Occipital lobe (tissue), 1 donor: ENCODE measurements at regions not wholly inside any gene's neighbourhood (a gene's known extent, or its start where the extent isn't known, plus 50 kb on each side); places are given as distances from the start of the nearest gene placed in this dataset.

Experiments used
- DNase-seq: peaks from one replicate; lab custom pipeline; 2025; lab: John Stamatoyannopoulos, UW

DNA sequence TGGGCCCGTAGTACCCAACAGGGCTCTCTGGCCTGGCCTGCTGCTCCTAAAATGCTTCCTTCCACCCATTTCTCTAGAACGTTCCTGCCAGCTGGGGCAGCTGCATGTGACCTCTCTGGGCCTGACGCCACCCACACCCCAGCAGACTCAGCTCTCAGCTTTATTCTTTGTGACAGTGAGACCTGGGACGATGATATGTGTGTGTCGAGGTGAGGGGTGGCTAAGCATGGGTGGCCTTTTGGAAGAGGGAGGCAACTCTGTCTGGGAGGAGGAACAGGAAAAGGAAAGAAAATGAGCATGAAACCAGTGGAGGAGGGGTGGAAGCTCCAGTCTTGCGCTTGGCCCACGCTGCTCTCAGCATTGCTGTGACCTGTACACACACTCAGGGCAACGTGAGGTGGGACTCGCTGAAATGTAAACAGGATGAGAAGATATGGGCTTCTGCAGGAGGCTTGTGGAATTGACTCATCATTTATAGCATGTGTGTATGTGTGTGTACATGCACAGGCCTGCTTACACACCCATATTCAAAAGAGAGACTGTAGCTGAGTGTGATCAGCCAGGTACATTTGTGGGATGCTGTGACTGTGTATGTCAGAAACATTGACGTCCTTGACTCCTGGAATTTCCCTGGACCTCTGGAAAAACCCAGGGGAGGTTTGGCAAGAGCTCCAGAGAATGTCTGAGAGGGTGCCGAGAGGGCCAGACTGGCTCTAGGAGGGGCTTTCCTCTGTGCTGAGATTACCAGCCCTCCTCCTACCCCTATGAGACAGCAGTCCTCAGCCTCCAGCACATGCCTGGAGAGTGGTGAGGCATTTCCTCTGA is 137.9 kb downstream of the PJA1 start:
- DNase-seq, result no peak

DNA sequence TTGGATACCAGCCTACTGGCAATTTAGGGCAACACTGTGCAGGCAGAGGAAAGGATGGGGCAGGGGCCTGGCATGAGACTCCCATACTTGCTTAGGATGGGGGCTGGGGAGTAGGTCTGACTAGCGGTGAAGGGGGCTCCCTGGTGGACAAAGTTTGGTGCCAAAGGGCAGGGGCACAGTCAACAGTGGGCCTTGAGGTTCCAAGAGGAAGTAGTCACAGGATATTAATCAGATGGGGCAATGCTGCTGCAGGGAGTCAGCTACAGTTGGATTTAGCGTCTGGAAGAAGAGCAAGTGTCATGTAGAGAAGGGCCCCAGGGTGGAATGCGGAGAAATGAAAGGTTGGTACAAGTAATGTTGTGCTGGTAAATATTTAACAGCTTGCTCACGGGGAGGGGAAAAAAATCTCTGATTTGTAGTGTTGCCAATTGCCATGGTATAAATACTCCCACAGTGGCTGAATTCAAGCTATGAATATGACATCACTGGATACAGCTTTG is 139.4 kb downstream of the PJA1 start:
- DNase-seq, result no peak

DNA sequence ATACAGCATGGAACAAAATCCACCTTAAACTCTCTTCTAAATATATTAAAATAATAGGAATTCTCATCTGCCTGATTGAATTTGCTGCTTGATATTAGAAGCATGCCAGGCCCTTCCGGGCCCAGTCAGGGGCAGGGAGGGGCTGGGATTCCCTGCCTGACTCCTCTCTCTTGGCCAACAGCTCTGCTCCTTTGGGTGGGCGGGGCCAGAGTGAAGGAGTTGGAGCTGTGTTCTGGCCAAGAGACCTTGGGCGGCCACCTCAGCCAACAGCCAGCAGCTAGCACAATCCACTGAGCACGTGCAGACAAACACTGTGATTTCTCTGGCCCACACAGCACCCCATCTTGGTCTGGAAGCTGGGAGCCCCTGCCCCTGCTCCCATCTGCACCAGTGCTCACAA is 140.3 kb downstream of the PJA1 start:
- DNase-seq, result no peak

DNA sequence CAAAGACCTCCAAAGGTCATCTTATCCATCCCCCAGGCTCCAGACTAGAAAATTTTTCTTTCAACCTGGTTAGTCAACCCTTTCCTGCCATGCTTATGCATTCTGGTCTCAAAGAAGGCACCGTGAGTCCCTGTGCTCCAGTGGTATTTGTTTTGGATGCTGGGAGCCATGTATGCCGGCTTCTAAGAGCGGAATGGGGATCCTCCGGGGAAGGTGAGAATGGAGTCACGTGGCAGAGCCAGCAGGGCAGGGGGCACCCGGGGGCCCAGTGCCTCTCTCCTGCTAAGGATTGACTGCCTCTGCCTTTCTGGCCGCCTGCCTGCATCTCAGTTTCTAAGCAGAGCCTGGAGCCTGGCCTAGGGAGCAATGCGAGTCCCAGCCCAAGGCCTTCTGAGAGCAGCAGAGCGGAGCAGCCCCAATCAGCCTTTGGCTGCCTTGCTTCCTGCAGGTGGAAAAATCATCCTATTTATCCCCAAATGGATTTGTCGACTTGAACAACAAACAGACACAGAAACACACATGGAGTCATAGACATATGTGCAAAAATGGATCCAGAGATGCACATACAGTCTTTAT is 141.0 kb downstream of the PJA1 start:
- DNase-seq, result no peak

DNA sequence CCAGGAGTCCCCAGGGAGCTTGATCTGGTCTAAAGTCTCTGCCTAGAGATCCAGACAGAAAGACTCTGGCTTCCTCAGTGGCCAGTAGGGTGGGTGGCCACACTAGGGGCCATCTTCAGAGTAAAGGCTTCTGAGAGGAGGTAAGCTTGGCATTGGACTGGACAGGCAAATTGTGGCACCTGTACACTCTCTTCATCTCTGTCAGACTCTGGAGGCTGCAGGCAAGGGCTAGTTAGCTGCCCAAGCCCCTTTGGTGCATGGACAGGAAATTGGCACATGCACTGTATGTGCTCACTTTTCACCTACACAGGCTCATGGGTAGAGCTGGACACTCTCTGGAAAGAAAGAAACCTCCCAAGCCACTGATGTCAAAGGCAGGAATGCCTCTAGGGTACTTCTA is 142.8 kb downstream of the PJA1 start:
- DNase-seq, result no peak

DNA sequence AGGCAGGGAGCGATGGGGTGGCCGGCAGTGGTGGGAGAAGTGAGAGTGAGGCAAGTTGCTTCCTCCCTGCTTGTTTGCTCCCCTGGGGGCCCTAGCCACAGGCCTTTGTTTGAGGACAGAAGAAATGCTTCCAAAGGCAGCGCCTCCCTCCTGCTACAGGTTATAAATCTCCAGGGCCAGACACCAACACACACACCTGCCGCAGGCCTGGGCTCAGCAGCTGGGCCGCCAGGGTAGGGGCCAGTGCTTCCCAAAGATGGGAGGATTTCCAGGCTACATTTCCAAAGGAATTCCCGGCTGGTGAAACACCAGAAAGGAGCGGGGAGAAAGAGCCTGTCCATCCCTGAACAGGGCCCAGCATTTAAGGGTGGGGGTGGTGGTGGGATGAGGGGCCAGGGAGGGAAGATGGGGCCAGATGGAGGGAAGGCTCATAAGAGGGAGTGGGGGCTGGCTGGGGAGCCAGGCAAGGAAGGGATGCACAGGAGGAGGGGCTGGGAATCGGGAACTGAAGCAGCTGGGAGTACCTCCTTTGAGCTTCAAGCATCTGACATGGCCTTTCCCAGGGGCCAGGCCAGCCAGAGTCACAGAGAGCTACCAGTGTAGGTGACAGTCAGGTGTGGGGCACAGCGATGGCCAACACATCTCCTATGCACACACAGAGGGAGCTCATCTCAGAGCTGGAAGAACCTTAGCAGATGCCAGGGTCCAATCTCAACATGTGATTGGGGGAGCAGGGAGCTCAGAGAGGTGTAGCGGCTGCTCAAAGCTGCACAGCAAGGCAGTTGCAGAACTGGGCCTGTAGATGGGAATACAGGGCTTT is 143.9 kb downstream of the PJA1 start:
- DNase-seq, result no peak

DNA sequence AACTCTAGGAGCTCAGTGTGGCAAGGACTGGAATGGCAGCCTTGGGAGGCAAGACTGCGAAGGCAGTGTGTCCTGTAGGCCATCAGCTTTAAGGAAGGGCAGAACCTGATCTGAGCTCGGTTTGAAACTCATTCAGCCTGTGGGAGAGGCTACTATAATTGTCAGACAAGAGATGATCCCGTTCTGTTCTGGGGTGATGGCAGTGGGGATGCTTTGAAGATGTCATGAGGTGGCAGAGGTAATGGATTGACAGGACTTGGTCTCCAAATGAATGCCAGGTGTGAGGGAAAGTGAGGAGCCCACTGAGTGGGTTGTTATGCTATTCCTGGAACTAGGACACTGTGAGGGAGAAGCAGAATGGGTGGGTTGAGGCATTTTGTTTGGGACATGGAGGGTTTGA is 144.9 kb downstream of the PJA1 start:
- no peak for DNase-seq

DNA sequence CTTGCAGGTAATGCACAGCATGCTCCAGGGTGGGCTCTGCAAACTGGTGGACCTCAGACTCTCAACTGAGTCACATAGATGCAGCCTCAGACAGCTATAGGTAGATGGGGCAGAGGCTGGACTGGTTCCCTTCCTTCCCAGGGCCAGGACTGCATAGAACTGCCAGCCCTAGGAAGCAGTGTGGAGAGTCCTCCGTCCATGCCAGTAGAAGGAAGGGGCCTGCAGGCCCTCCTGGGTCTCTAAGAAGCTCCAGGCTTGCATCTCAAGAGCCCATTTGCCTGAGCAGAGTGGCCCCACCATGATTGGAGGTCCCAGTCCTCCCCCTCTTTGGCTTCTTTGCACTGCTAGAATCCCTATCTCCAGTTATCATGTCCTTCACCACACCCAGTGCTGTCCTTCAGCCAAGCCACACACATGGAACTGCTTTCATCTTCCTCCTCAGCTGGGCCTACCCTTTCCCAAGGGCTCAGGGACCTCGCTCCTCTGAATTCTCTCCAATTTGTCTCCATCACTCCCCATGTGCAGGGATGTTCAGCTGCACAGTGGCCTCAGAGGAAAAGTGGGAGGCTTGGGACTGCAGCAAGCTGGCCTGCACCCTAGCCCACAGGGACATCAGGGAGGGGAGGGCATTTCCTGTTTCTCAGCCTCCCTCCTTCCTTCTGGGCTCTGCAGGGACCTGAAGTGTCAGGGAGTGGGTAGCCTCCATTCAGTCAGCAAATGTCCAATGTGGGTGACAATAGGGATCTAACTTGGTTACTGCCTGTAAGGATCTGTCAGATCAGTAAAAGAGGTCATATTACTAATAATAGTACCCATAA is 146.0 kb downstream of the PJA1 start:
- DNase-seq, result no peak

DNA sequence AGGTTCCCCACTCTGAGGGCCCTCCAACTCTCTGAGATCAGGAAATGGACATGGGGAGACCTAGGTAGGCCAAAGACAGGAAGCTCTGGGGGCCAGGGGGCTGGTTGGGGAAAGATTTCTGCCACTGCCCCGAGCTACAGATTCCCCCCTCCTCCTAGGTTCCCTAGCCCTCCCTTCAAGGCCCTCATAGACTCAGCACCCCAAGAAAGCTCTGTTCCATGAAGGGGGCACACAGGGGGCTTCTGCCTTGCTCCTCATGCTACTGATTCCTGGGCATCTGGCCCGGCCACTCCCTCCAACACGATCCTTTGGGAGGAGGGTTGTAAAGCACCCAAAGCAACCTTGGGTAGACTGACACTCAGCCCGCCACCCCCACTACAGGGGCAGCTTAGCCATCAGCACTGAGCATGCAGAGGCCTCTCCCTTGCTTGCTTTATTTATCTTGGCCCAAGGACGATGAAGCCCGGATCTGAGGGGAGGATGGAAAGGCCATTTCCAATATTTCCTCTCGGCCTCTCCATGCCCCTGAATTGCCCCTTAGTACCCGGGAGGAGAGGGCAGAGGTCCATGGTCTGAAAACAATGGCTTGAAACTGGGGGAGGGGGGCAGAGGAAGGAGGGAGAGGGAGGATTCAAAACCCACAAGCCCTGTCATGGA is 146.7 kb downstream of the PJA1 start:
- no peak for DNase-seq

DNA sequence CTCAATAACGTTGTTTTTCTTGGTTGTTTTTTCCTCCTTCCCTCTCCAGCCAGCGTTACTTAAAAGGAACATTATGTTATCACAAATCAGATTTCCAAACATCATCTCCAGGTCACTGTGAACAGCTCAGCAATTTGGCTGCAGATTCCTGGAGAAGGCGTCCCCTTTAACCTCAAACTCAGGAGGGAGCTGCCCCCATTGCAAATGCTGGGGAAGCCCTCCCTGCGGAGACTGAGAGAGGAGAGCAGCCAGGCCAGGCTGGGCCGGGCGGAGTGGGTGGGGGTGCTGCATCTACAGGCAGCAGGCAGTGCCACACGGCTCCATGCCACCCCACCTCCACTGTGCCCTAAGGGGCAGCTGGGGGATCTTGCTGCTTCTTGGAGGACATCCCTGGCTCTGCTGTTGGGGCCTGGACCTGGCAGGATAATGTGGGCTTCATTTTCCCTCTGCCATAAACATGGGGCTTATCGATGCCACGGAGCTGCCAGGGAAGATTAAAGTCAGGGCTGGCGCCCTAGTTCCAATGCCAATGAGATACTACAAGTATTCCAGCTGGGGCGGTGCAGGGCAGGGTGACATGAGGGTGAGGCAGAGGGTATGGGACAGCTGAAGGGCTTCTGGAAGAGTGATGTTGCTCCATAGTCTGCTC is 148.8 kb downstream of the PJA1 start:
- DNase-seq, result no peak

DNA sequence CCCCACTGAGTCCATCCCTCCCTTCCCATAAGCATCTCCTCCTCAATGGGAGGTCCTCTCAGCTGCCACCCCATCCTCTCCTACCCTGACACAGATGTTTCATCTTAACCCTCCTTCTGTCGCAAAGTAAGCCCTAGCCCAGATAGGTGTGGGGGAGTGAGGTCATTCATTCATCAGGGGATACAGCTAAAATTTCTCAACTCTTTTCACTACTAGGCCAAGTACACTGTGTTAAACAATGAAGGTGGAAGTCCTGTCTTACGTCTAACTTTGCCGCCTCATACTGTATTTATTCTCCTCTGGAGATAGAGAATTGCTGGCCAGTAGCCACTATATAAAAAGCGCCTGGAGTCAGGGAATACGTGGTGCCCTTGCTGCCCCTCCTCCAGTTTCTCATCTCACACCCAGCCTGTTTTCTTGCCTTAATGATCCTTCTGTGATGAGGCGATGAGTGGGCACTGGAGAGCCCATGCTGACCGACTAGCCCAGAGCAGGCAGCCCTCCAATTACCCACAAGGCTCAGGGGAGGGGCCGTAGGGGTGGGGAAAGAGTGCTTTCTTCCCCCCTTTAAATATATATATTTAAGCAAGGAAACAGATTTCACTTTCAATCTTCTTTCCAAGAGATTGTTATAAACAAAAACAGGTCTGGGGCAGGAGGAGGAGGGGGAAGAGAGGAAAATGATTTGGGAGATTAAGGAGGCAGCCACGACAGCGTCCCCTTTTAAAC is 149.5 kb downstream of the PJA1 start:
- DNase-seq, result no peak

DNA sequence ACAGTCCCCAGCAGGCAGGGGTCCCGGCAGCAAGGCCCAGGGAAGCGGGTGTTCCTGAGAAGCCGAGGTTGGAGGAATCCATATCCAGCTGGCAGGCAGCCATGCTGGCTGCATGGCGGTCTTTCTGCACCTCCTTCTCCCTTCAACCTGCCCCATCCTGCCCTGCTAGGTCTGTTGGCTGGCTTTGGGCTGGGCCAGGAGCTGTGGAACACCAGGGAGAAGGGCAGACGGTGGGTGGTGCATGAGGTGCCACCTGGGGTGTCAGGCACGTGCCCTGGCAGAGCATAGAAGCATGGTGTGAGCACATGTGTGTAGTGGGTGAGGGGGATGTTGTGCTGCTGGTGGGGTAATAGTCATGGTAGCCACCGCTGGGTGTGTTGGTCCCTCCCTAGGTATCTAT is 150.1 kb downstream of the PJA1 start:
- no peak for DNase-seq

DNA sequence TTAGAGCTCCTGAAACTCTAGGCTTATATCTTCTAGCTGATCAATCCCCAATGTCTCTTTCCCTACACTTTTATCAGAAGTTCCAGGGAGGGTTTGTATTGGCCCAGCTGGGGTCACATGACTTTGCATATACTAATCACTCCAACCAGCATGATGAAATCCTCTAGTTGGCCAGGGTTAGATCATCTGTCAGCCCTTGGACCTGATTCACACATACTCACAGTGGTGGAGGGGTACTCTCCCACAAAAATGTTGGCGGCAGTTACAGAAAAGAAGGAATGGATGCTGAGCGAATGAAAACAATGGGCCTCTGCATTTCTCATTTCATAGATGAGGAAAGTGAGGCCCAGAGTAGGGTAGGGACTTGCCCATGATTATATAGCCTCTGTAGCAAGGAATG is 151.1 kb downstream of the PJA1 start:
- DNase-seq, result no peak

DNA sequence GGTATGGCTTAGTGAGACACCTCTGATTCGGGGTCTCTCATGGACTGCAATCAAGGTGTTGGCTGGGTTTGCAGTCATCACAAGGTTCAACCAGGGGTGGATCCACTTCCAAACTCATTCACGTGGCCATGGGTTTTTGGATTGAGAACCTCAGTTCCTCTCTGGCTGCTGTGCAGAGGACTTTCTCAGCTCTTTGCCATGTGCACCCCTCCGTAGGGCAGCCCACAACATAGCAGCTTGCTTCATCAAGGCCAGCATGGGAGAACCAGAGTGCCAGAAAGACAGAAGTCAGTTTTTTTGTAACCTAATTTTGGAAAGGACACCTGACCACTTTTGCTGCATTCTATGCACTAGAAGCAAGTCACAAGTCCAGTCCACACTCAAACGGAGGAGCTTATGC is 154.9 kb downstream of the PJA1 start:
- DNase-seq, result no peak

DNA sequence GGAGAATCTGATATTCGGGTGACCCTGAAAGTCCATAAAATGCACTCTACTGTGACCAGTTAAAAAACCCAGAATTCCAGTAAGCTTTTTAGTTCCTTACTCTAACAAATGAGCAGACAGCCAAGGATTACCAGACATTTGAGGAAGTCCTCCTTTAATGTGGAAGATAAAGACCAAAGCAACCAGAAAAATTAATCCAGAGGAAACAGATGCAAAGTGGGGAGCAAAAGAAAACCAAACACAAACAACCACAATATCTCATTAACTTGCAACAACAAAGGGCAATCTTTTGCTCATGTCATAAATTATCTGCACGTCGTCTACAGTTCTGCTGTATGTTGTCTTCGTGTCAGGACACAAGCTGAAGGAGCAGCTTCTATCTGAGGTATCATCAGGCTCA is 164.4 kb downstream of the PJA1 start:
- DNase-seq, result no peak

DNA sequence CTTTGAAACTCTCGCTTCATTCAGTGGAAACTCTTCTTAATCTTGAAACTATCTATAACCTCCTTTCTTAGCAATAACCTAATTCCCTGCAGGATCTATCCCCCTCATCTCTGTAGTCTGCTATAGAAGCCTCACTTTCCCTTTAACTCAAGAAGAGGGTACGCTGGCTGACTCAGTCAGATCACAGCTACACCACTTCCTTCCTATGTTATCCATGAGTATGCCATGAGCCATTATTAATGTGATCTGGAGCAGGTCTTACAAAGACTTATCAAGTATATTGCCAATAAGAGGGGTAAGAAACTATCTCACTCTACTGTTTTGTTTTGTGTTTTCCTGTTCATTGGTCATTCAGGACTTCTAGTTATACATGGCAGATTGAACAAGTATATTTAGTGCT is 165.3 kb downstream of the PJA1 start:
- no peak for DNase-seq

DNA sequence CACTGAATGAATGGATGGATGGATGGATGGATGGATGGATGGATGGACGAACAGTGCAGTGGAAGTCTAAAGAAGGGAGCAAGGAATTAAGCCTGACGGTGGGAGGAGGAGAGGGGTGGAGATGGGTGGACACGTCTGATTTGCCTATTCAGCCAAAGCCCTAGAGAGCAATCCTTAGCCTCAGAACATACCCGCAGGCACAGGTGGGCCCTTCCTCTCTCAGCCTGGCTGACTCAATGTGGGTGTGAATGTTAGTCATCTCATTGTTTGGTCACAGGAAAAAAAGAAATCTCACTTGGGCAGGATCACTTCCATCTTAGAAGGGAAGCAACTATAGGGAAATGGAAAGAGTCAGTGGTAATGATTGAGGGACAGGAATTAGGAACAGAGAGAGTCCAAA is 165.9 kb downstream of the PJA1 start:
- no peak for DNase-seq

DNA sequence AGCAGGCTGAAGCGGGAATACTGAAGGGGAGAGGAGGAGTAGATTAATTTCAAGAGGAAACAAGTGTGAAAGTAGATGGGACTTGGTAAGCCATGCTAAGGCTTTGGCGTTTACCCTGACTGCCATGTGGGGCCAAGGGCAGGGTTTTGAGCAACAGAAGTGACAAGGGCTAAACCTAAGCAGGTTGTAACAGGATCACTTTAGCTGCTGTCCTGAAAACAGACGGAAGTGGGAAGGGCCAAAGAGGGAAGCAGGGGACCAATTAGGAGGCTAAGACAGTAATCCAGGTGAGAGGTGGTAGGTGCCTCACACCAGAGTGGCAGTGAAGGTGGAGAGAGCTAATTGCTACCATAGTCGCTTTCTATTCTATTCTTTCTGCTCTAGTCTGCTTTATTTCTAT is 166.5 kb downstream of the PJA1 start:
- DNase-seq, result no peak

DNA sequence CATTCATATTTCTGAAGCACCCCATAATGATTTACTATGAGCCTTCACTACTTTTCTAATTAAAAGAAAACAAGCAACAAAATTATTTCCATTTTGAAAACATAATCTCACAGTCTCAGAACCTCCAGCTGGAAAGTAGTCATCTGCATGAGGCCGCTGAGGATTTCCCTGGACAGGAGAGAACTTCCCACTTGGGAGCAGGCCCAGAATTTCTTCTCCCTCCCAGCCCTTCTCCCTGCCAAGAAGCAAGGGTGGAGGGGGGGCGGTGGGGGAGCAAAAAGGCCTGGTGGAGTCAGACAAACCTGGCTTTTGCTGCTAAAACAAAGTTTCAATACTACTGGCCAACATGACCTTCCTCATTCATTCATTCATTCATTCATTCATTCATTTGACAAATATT is 167.3 kb downstream of the PJA1 start:
- no peak for DNase-seq

DNA sequence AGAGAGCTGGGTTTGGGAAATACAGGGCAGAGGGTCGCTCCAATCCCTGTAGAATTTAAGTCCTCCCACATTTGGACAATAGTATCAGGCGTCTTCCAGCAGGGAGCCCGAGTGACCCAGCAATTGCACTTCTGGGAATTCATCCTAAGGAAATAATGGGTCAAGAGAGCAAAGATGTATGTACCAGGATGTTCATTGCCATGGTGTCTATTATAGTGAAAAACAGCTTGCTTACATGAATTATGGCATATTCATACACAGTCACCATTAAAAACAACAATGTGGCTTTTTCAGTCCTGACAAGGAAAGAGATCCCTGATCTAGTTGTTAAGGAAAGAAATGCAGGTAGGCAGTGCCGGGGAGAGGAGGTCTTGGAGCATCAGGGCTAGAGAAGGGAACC is 167.7 kb downstream of the PJA1 start:
- no peak for DNase-seq
